Transverse colon (tissue), 4 donors: ENCODE measurements at regions not wholly inside any gene's neighbourhood (a gene's known extent, or its start where the extent isn't known, plus 50 kb on each side); places are given as distances from the start of the nearest gene placed in this dataset.

ENCODE experiments used
- CTCF ChIP-seq, 5 experiments: fragments of 200-600 bp in 3 of 5; fragments of 450-650 bp in 2 of 5; sonication (generic) in 3 of 5; IDR thresholded peaks; 1 replicate in 2 of 5; 2 replicates in 3 of 5; pipeline ENCODE4 v1.5.1; 2016 to 2017; ENCODE audit warnings: antibody characterized with exemption in 5 of 5, inconsistent platforms in 3 of 5, mild to moderate bottlenecking in 2 of 5, moderate library complexity in 1 of 5
- POLR2A ChIP-seq: fragments of 450-650 bp; IDR thresholded peaks from one replicate; pipeline ENCODE4 v1.6.1; 2016; ENCODE audit warnings: antibody characterized with exemption, mild to moderate bottlenecking, moderate library complexity
- POLR2AphosphoS5 ChIP-seq, 3 donors: sonication (generic); formaldehyde crosslinking; IDR thresholded peaks; one replicate each; pipeline ENCODE4 v1.6.1; 2016; ENCODE audit warnings: antibody characterized with exemption in 3 of 3

GRCh38 chr10:64067009-64067606, 545.9 kb downstream of the REEP3 start:
- TF ChIP-seq CTCF (IDR thresholded peaks at IDR 0.05): no peak
- TF ChIP-seq POLR2A: no peak
- no peak for TF ChIP-seq POLR2AphosphoS5 (IDR thresholded peaks at IDR 0.05)
